ENCODE measurements at regions not wholly inside any gene's neighbourhood (a gene's known extent, or its start where the extent isn't known, plus 50 kb on each side); places are given as distances from the start of the nearest gene placed in this dataset.

DNA sequence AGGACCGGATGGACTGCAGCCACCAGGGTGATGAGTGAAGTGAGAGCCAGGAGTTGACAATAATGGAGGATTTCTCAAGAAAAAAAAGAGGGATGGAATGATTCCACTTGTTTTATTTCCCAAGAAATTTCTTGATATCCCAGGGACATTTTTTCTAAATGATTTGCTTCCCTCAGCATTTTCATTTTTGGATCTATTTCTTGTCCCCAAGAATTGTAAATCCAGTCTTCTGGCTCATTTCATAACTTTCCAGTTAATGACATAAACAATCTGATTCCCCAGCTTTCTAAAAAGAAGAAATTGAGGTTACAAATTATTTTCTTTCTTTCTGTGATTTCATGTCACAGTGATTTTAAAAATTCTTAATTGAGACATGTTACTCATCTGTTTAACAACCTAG is 446.5 kb downstream of the PRR16 start:
- TF ChIP-seq, protein P1, sequence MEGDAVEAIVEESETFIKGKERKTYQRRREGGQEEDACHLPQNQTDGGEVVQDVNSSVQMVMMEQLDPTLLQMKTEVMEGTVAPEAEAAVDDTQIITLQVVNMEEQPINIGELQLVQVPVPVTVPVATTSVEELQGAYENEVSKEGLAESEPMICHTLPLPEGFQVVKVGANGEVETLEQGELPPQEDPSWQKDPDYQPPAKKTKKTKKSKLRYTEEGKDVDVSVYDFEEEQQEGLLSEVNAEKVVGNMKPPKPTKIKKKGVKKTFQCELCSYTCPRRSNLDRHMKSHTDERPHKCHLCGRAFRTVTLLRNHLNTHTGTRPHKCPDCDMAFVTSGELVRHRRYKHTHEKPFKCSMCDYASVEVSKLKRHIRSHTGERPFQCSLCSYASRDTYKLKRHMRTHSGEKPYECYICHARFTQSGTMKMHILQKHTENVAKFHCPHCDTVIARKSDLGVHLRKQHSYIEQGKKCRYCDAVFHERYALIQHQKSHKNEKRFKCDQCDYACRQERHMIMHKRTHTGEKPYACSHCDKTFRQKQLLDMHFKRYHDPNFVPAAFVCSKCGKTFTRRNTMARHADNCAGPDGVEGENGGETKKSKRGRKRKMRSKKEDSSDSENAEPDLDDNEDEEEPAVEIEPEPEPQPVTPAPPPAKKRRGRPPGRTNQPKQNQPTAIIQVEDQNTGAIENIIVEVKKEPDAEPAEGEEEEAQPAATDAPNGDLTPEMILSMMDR (IDR thresholded peaks at IDR 0.05), result no peak
- no peak for TF ChIP-seq POLR2A (IDR thresholded peaks at IDR 0.05)

All from thyroid gland (tissue), 4 donors.